Lung (tissue), 11 donors: ENCODE measurements at regions not wholly inside any gene's neighbourhood (a gene's known extent, or its start where the extent isn't known, plus 50 kb on each side); places are given as distances from the start of the nearest gene placed in this dataset.

Experiments
- ATAC-seq: fragments of 200-7000 bp; cut with Tn5 transposase; one replicate; pipeline ENCODE4 v1.9.1; 2020; ENCODE audit warnings: moderate number of reproducible peaks; ENCODE audit not compliant: insufficient read depth, low FRiP score
- DNase-seq, 3 donors: peaks; one replicate each; pipeline ENCODE4 v3.0.0-alpha.2; 2013 to 2017
- H3K27ac ChIP-seq, 2 donors: one replicate each; pipeline ENCODE4 v1.5.1; 2013; ENCODE audit warnings: mild to moderate bottlenecking in 2 of 2, moderate library complexity in 2 of 2, control low read depth in 1 of 2, inconsistent platforms in 1 of 2, low read depth in 1 of 2, low read length in 1 of 2
- H3K27me3 ChIP-seq, 3 donors: one replicate each; pipeline ENCODE4 v1.5.1; 2013; ENCODE audit warnings: low read length in 2 of 3; ENCODE audit not compliant: control insufficient read depth in 3 of 3, insufficient read depth in 3 of 3
- H3K36me3 ChIP-seq, 4 donors: one replicate each; pipeline ENCODE4 v1.5.1; 2013; ENCODE audit warnings: low read length in 4 of 4, mild to moderate bottlenecking in 1 of 4, moderate library complexity in 1 of 4; ENCODE audit not compliant: control insufficient read depth in 4 of 4, insufficient read depth in 4 of 4
- H3K4me1 ChIP-seq, 5 donors: one replicate each; pipeline ENCODE4 v1.5.1; 2013; ENCODE audit warnings: low read length in 5 of 5, mild to moderate bottlenecking in 2 of 5, moderate library complexity in 1 of 5; ENCODE audit not compliant: control insufficient read depth in 5 of 5, insufficient read depth in 5 of 5
- H3K4me3 ChIP-seq: one replicate; pipeline ENCODE4 v1.5.1; 2013; ENCODE audit warnings: mild to moderate bottlenecking, control low read depth, moderate library complexity
- H3K9ac ChIP-seq, 2 donors: one replicate each; pipeline ENCODE4 v1.5.1; 2013; ENCODE audit warnings: low read length in 2 of 2, control low read depth in 1 of 2; ENCODE audit not compliant: insufficient read depth in 1 of 2
- H3K9me3 ChIP-seq, 4 donors: one replicate each; pipeline ENCODE4 v1.5.1; 2013; ENCODE audit warnings: low read length in 3 of 4, mild to moderate bottlenecking in 1 of 4, moderate library complexity in 1 of 4; ENCODE audit not compliant: control insufficient read depth in 4 of 4, insufficient read depth in 3 of 4
- WGBS, 2 donors: extraction: QIAGEN DNeasy Blood & Tissue Kit; methylation state at CpG; one replicate each; pipeline ENCODE4 v1.1.7; 2013; 5-methylcytosine and 5-hydroxymethylcytosine counted together
- TF ChIP-seq, protein P1 (sequence below): IDR thresholded peaks from 2 replicates; pipeline ENCODE4 v1.5.1; 2012; ENCODE audit warnings: mild to moderate bottlenecking; ENCODE audit errors: control extremely low read depth, extremely low read depth
- donor health status: control.
- donor health status: control.
- donor health status: Bipolar disorder and iron deficiency.
- donor health status: healthy.
- donor health status: DM: yes; HTN: yes; CAD: no.

DNA sequence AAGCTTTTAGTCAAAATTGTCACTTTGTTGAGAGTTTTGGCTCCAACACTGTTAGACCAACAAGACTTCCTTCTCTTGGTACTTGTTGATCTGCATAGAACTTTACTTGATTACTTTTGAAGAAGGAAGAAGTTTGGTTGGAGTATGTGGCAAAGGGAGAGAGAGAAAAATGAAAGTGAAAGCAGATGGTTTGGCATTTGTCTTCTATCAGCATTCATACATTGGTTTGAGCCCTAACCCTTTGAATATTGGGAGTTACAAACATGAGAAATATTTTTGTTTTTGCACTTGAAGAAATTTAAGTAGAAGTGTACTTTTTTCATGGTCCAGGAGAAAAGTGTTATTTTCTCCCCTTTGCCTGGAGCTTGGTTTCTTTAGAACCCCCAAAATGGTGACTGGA lies 169.8 kb downstream of the ADGRL4 start:
- TF ChIP-seq, protein P1, sequence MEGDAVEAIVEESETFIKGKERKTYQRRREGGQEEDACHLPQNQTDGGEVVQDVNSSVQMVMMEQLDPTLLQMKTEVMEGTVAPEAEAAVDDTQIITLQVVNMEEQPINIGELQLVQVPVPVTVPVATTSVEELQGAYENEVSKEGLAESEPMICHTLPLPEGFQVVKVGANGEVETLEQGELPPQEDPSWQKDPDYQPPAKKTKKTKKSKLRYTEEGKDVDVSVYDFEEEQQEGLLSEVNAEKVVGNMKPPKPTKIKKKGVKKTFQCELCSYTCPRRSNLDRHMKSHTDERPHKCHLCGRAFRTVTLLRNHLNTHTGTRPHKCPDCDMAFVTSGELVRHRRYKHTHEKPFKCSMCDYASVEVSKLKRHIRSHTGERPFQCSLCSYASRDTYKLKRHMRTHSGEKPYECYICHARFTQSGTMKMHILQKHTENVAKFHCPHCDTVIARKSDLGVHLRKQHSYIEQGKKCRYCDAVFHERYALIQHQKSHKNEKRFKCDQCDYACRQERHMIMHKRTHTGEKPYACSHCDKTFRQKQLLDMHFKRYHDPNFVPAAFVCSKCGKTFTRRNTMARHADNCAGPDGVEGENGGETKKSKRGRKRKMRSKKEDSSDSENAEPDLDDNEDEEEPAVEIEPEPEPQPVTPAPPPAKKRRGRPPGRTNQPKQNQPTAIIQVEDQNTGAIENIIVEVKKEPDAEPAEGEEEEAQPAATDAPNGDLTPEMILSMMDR: no peak
- no peak overlapping the region for H3K9ac ChIP-seq
- ATAC-seq (no peak), DNase-seq (peak in 1 of 3 donors; percentile 14)
- no peak overlapping the region for H3K4me3 ChIP-seq
- H3K9me3 ChIP-seq: no peaks in the 10 kb centered on the region
- no peaks in the 10 kb centered on the region for H3K36me3 ChIP-seq
- peaks cover 0 to 17% (median 3%) of the 10 kb centered on the region in 5 donors for H3K4me1 ChIP-seq
- H3K27me3 ChIP-seq: no peaks in the 10 kb centered on the region
- no peak overlapping the region for H3K27ac ChIP-seq

DNA sequence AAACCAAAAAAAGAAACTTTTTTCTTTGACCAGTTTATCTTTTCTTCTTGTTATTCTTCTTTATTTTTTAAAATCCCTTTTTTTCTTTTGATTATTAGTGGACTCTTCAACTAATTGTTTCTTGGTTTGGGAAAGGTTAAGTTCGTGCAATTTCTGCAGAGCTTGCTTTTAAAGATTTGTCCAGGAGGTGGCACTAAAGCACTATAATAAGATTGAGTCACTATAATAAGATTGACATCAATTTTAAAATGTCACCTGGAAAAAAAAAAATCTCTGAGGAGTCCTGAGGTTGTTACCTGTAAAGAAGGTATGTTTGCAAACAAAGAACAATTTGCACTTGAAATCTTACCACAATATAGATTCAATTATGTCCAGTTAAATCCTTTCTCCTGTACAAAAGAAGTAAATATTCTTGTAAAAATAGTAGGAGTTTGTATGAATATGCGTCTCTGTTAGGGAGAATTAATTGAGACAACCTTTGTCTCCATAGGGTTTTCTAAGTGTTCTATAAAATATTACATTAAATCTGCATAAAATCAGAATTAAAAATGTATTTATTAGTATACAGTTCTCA lies 166.7 kb downstream of the ADGRL4 start:
- no peak overlapping the region for H3K9ac ChIP-seq
- no peaks in the 10 kb centered on the region for H3K27me3 ChIP-seq
- H3K4me1 ChIP-seq: peaks cover 0 to 30% (median 3%) of the 10 kb centered on the region in 5 donors
- 40 to 43% methylated on average over 2 of the region's 2 CpGs for WGBS, 2 donors
- no peaks in the 10 kb centered on the region for H3K9me3 ChIP-seq
- no peak overlapping the region for H3K4me3 ChIP-seq
- DNase-seq: peak in 2 of 3 donors; percentile 64 to 68
- H3K36me3 ChIP-seq: no peaks in the 10 kb centered on the region
- no peak overlapping the region for H3K27ac ChIP-seq
- TF ChIP-seq, protein P1: peak; percentile 50
- ATAC-seq: no peak
